ENCODE measurements at regions not wholly inside any gene's neighbourhood (a gene's known extent, or its start where the extent isn't known, plus 50 kb on each side); places are given as distances from the start of the nearest gene placed in this dataset.

DNA sequence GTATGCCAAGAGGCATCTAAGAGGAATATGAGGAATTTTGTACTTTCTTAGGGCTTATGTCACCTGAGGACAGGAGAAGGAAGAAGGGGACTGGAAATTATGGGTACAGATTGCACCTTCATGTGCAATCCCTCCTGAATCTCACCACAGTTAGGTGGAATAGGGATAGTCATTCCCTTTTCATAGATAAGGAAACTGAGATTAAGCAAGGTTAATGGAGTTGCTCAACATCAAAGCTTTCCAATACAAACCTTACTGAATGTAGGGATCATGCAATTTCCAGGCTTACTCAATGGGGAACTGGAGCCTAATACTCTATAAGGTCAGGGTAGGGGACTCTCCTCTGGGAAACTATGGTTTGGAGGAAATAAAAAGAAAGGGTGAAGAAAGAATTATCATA, 133.0 kb downstream of the C11orf87 start:
- no peak for DNase-seq (ENCODE audit: low spot score)

DNA sequence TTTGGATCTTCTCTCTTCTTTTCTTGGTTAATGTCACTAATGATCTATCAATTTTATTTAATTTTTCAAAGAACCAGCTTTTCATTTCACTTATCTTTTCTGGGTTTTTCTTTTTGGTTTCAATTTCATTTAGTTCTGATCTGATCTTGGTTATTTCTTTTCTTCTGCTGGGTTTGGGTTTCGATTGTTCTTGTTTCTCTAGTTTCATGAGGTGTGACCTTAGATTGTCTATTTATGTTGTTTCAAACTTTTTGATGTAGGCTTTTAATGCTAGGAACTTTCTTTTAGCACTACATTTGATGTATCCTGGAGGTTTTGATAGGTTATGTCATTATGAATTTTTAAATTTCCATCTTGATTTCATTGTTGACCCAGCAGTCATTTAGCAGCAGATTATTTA, 142.3 kb downstream of the C11orf87 start:
- no peak for DNase-seq (ENCODE audit: low spot score)

DNA sequence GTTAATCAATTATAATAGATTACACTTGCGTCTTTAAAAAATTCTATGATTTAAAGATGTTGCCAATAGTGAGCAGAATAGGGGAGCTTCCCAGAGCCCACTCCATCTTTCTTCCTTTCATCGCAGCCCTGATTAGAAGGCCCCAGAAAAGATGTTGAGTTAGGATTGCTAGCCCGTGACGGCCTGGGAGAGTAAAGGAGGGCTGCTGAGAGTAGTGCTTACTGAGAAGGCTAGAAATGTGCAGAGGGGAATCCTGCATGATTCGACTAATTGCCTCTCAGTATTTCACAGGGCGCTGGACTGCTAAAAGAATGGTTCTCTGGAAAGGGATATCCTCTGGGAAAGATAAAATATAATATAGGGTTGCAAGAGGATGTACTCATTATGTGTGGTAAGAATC, 160.5 kb downstream of the C11orf87 start:
- DNase-seq (ENCODE audit: low spot score), result no peak

DNA sequence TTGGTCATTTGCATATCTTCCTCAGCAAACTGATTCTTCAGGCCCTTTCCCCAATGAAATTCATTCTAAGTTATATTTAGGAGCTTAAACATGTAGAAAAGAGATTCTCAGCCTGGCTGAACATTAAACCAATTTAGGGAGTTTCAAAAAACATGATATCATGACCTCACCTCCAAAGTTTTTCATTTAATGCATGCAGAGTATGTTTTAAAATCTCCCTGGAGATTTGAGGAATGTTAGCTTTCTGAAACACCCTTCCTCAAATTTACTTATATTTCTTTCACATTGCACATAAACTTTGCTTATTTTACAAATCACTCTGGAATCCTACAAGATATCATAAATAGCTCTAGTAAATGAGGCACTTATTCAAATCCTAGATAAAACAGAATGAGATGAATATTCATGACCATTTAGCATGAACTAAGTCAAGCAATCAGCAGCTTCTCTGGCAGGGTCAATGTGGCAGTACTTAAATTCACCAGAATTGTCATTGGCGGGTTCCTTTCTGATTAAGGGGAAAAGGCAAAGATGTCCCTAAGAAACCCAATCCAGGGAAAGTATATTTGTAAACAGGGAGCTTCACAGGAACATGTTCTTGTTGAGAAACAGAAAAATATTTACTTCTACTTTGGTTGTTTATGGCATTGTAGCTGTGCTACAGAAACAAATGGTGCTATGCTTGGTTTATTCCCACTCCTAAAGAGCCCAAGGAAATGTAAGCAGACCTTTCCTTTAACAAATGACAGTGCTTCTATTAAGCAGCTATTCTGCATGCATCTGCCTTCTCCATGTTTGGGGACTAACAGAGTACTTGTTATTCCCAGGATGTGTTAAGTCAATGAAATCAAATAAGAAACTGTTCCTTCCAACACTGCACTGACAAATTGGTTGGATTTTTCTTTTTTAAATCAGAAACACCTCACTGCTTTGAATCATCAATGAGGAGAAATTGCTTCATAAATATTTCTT, 162.3 kb downstream of the C11orf87 start:
- no peak for DNase-seq (ENCODE audit: low spot score)

DNA sequence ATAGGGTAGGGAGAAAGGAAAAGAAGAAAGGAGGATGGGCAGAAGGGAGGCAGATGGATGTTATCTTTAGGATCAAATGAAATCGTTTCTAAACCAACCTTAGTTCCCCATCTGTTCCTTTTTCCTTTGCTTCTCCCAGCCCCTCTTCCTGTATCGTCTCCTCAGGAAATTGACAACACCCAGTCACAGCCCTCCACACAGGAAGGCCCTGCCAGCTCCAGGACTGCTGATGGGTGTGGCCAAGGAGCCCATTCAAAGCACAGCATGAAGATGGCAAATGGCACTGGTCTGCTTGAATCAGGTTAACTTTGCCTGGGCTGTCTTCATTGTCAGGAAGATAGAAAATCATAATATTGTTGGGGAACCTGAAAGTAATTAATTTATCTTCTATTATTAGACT, 164.8 kb downstream of the C11orf87 start:
- no peak for DNase-seq (ENCODE audit: low spot score)

DNA sequence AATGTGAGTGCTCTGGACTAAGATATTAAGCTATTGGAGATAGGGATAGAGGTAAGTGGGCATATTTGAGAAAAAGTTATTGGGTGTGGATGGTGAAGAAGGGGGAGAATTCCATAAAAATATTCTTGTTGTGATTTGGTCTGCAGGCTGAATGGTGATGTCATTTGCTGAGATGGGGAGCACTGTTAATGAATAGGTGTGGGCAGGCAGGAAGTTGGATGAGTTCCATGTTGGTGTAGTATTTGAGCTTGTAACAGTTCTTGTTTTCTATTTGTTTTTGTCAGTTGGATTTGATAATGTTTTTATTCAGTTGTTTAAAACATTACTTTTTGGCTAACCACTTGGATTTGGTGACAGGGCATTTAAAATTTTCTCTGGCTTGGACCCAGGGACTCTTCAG, 168.8 kb downstream of the C11orf87 start:
- no peak for DNase-seq (ENCODE audit: low spot score)

DNA sequence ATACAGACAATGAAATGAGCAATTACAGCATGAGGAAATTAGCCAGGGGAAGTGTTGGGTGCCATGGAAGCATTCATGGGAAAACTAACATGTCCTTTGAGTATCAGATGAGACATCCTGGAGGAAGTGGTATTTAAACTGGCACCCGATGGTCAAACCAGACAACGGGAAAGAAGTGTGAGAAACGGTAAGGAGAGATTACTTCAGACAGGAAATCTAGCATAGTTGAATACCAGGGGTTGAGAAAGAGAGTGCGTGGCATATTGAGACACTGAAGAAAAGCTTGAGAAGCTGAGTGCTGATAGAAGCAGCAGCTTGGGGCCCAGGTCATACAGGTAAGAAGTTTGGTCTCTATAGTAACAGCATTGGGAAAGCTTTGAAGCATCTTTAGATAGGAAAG, 175.3 kb downstream of the C11orf87 start:
- DNase-seq (ENCODE audit: low spot score), result no peak

DNA sequence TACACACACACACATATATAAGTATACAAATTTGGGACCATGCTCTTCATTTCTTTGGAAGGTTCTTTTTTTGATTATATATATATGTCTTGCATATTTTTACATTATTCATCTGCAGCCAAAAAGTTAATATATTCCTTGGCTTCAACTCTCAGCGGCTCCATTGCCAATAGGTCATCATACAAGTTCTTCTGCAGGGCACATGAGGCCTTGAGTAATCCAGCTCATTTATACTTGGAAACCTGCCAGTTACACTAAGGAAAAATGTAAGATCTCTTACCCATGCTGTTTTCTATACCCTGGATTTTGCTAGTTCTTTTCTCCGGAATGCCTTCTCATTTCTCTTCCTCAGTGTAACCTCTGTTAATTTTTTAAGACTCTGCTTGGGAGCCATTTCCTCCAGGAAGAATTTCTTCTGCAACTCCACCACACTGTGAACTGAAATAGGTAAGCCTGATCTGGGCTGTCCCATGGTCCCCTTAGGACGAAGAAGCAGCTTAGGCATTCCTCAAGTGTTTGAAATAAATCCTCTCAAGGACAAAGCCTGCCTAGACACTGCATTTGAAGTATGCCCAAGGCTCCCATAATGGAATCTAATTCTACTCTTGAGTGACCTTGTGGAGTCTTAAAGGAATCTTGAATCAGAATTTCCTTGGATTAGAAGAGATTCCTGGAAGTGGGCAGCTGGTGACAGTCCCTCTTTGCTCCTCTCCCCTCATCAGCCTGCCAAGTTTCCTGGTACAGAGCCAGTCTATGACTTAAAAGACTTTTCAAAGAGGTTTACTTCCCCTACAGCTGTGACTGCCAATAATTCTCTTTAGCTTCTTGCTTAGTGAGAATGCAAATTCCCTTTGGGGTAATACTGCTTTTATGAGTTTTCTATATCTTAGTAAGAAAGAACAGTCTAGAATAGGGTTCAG, 182.8 kb downstream of the C11orf87 start:
- DNase-seq (ENCODE audit: low spot score), result no peak

DNA sequence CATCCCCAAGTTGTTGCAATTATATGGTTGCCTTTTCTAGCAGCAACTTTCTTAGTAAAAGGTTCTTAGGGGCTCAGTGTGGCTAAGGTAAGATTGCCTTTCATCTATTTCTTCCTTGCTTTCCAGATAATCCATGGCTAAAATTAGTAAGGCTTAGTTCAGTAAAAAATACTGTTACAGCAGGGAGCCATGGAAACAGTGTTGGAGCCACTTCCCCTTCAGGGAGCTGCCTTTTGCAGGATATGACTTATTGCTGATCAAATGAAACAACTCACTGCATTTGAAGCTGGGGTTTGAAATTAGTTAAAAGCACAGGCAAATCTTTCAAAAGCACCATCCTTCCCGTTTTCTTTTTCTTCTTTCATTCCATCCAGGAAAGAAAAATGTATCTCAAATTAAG, 184.3 kb downstream of the C11orf87 start:
- no peak for DNase-seq (ENCODE audit: low spot score)

DNA sequence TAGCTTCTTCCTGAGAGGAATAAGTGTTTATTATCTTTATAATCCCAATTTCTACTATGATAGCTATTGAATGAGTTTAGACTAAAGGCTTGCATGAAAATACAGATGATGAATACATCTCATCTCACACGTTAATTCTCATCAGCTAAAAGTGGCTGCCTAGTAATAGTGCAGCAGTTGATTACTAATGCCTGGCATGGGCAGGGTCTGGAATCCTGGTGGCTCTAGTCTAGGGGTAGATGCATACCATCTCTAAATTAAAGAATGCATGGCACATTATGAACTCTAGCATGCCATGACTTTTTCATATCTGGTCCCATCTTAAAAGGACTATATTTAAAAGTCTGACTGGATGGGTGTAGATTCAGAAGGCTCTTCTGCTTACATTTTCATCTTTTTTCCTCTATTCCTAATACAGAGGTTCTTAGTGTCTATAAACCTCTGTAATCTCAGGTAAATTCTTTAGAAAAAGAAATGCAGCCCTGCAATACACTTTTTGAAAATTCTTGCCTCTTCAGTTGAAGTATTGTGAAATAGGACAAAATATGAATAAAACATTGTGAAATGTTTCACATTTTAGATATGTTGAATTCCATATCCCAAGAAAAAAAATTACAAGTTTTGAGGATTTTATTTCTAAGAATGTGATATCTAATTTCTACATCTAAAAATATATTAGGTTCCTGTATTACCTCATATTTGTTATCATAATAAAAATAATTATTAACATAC, 187.6 kb downstream of the C11orf87 start:
- no peak for DNase-seq (ENCODE audit: low spot score)

DNA sequence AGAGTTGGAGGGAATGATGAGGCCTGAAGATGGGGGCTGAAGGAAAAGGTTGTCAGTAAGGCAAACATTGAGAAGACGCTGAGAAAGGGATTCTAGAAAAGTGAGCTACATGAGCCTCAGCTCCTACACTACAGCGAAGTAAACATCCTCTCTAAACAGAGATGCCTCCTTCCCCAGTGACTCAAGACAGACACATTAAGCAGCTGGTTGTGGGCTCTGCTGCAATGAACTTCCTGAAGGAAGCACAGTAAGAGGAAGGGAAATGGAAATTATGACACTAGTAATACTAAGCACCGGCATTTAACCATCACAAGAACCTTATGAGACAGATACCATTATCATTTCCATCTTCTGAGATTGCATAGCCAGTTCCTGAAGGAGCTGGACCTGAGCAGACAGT, 190.5 kb downstream of the C11orf87 start:
- no peak for DNase-seq (ENCODE audit: low spot score)

DNA sequence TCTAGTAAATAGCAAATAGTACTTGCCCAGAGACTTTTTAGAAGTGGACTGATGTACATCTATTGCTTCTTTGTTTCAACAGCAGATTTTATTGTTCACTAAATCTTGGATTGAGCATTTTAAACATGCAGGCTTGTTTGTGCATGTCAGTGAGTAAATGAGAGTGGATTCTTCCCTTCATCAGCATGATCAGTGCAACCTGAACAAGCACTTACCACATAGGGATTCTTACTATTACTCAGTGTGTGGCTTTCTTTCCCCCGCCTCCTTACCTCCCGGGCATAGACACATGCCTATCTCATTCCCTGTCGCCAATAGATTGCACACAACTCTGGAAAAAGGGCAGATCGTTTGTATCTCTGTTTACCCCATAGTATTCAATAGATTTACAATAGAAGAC, 197.5 kb downstream of the C11orf87 start:
- DNase-seq (ENCODE audit: low spot score), result no peak

DNA sequence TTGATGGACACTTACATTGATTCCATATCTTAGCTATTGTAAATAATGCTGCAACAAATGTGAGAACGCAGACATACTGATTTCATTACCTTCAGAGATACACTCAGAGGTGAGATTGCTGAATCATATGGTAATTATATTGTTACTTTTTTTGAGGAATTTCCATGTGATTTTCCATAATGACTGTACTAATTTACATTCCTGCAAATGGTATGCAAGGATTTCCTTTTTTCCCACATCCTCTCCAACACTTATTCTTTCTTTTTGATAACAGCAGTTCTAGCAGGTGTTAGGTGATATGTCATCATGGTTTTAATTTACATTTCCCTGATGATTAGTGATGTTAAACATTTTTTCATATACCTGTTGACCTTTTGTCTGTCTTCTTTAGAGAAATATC, 207.7 kb downstream of the C11orf87 start:
- no peak for DNase-seq (ENCODE audit: low spot score)

DNA sequence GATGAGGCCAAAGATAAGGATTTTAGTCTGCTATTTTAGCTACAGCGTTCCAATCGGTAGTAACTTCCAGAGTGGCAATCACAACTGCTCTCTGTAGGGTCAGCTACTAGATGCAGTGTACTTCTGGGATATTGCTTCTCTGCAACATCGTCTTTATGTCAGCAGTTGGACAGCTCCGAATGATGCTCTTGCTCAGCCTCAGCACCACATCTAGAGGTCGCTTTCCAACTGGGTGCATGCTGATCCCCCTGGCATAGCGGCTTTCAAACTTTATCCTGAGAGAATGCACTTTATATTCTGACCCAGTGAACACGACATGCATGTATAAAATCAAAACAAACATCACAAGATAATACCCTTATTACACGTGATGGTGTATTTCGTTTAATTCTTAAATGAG, 219.6 kb downstream of the C11orf87 start:
- no peak for DNase-seq (ENCODE audit: low spot score)

DNA sequence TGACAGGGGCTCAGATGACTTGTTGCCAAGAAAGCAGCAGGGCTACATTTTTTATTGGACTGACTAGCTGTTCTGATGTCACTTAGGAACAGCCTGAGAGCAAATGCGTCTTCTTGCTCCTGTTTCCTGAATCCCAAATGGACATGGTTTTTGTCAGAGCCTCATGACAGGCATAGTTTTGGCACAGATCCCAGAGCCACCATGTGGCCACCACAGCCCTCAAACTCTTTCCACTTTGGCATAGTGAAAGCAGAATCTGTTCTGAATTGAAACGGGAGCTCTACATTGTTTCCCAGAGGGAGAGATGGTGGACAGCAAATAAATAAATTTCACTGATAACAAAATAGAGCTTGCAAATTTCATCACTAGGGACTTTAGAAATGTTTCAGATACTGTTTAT, 222.2 kb downstream of the C11orf87 start:
- DNase-seq (ENCODE audit: low spot score), result no peak

DNA sequence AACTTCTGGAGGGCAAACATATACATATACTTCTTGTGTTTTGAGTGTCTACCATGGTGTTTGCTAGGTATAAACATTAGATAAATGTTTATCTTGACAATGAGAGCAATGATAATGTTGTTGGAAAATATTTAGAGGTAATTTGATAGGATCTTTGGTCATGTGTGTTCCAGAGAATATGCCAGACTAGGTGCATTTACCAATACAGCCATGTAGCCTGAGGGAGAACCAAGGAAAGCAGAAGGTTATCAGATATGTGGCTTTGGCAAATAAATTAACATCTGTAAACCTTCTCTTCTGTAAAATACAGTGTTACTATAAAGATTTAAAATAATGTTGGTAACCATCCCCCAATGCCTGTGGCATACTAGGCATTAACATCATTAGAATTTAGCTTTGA, 226.8 kb downstream of the C11orf87 start:
- DNase-seq (ENCODE audit: low spot score), result no peak

DNA sequence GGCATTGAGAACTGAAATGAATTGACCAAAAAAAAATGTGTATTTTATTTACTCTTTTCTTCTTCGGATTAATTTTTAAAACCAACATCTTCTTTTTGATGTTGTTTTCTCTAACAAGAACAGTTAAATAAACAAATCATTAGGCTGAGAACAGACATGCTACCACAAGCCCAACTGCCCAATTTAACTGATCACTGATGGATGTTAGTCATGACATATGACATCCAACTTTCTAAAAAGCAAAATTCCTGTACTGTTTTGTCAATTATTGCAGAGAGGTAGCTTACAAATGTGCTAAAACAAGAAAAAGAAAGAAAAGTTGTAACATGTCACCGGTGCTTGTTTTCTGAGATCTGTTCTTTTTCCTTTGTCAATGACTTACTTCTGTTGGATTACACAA, 232.1 kb downstream of the C11orf87 start:
- DNase-seq (ENCODE audit: low spot score), result no peak

DNA sequence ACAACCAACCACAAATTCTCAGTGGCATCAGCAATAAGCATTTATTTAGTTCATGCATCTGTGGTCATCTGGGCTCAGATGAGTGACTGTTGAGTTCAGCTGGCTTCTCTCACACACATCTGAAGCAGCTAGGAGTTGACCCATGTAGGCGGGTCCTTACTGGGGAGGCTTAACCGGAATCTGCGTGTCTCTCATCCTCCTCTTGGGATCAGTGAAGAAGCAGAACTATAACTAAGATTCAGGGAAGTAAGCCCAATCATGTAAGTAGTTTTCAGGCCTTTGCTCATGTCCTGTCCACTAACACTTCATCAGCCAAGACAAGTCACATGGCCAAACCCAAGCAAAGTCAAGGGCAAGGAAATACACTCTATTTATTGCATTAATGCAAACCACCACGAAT, 236.2 kb downstream of the C11orf87 start:
- DNase-seq (ENCODE audit: low spot score), result no peak

DNA sequence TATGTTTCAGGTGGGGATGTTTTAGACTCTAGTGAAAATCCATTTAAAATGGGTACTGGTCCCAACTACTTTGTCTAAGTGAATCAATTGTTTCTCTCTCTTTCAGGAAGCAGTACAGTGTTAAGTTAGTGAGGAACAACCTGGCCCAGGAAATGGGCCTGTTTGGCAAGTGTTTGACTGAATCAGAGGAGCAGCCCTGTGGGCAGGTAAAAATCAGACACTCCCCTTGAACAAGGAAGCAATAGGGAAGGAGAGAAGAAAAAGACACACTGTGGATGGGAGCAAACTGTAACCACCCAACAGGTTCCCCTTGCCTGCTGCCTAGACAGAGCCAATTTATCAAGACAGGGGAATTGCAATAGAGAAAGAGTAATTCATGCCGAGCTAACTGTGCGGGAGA, 245.7 kb downstream of the C11orf87 start:
- DNase-seq (ENCODE audit: low spot score), result no peak

DNA sequence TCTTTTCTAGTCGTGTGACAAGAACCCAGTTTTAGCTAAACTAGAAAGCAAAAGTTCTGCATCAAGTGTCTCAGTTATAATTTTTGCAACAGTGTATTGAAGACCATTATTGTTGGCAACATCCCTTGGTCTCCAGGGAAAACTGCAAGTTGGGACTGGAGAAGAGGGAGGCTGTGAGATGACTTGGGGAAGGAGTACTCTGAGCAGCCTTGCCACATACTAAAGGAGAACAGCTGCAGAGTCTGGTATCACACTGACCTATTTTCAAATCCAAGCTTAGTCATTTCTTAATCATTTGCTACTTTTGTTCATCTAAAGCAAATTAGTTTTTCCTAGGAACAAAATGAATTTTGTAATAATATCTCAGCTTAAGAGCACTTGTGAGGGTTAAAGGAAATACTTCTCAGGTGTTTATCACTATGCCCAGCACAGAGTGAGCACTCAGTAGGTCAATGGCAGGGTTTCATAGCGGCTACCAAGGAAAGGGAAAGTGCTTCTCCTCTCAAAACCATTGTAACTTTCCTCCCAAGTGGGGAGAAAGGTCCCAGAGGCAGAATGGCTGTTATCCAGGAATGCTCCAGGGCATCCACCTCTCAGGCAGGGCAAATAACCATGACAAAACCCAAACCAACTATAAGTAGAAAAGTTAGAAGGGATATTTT, 247.1 kb downstream of the C11orf87 start:
- no peak for DNase-seq (ENCODE audit: low spot score)

DNA sequence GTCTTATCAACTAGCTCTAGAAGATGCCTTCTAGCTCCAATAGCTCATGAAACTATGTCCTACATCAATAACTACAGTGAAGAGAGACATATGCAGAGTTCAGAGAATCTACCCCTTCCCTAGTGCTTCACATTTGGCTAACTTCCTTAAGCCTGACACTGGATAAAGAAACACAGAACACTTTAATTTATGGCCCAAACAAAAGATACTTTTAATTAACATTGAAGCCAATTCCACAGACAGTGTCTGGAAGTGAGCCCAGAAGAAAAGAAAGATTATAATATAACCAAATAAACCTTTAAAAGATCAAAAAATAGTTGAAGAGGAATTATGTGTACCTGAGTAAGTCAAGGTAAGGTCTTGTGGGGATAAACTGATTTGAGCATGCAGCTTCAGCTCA, 255.2 kb downstream of the C11orf87 start:
- DNase-seq (ENCODE audit: low spot score), result no peak

DNA sequence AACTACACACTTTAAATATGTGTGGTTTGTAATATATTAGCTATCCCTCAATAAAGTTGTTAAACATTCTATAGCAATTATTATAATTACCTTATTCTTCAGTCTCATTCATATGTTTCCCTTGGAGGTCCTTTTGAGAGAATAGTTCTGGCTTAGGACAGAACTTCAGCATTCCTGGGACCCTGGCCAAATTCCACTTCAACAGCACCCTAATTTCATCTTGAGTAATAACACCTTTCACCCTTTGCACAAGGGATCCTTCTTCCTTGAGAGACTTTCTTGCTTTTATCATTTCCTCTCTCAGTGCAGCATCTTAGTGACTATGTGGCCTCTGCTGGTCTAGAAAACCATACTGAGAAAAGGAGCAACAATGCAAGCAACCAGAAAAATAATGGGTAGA, 255.9 kb downstream of the C11orf87 start:
- no peak for DNase-seq (ENCODE audit: low spot score)
